K562 (cell line): ENCODE measurements at regions not wholly inside any gene's neighbourhood (a gene's known extent, or its start where the extent isn't known, plus 50 kb on each side); places are given as distances from the start of the nearest gene placed in this dataset.

Source experiments
- ATAC-seq: fragments of 200-7000 bp; cut with Tn5 transposase; 3 replicates; pipeline ENCODE4 v1.9.1; 2020; ENCODE audit warnings: moderate library complexity
- BruUV-seq: library from RNA; stranded (reverse); fragments of 400-500 nt; replicated peaks from 2 replicates; lab custom pipeline; 2021; lab: Mats Ljungman, UMichigan
- CTCF ChIA-PET: fragments of 300-600 bp; formaldehyde crosslinking; extraction: SDS; loops from one replicate; lab custom pipeline; 2021; ENCODE audit warnings: low intra/inter-chr PET ratio; lab: Yijun Ruan, JAX
- POLR2A ChIA-PET: fragments of 300-600, 350-650 bp; sonication (Branson Sonifier 250); formaldehyde crosslinking; extraction: SDS; loops from one replicate; lab custom pipeline; 2021; ENCODE audit warnings: antibody characterized with exemption, inconsistent platforms; lab: Yijun Ruan, JAX
- DNase-seq, 4 experiments: peaks; one replicate each; pipeline versions ENCODE4 v3.0.0 to v3.0.0-alpha.2; 2011 to 2018; ENCODE audit warnings: low spot score in 3 of 4, mixed read lengths in 3 of 4; ENCODE audit errors: extremely low read depth in 1 of 4
- FAIRE-seq: peaks from 2 replicates; lab custom pipeline; 2011; peaks lifted over from hg19 to GRCh38; lab: Jason Lieb, UNC
- H2AFZ ChIP-seq: 2 replicates; pipeline ENCODE4 v1.6.0; 2011; ENCODE audit warnings: low read depth, low read length, control low read depth, inconsistent platforms
- H3K27ac ChIP-seq: fragments of 200-600 bp; 3 replicates; pipeline ENCODE4 v1.8.0; 2011; ENCODE audit warnings: low read depth, mild to moderate bottlenecking, control low read depth, inconsistent platforms, low read length, moderate library complexity, mixed read lengths; ENCODE audit errors: extremely low read depth
- H3K27me3 ChIP-seq, 2 experiments: fragments of 300-600 bp in 1 of 2; 2 replicates in 1 of 2; 3 replicates in 1 of 2; pipeline versions ENCODE4 v1.6.0 to v1.8.0; 2011; ENCODE audit warnings: inconsistent platforms in 2 of 2, low read length in 2 of 2, mild to moderate bottlenecking in 1 of 2, mixed read lengths in 1 of 2, moderate library complexity in 1 of 2; ENCODE audit not compliant: control insufficient read depth in 2 of 2, insufficient read depth in 2 of 2
- H3K36me3 ChIP-seq: fragments of 300-600 bp; 3 replicates; pipeline ENCODE4 v1.8.0; 2011; ENCODE audit warnings: mild to moderate bottlenecking, low read length, inconsistent platforms; ENCODE audit not compliant: control insufficient read depth, insufficient read depth
- H3K4me1 ChIP-seq, 2 experiments: fragments of 200-600 bp in 1 of 2; replicated peaks in 1 of 2; 2 replicates in 1 of 2; 3 replicates in 1 of 2; pipeline versions ENCODE4 v1.5.1 to v1.8.0; 2011; ENCODE audit warnings: inconsistent platforms in 2 of 2, low read length in 2 of 2, mild to moderate bottlenecking in 1 of 2, mixed read lengths in 1 of 2, moderate library complexity in 1 of 2; ENCODE audit not compliant: control insufficient read depth in 2 of 2, insufficient read depth in 2 of 2
- H3K4me2 ChIP-seq: 2 replicates; pipeline ENCODE4 v1.6.1; 2011; ENCODE audit warnings: low read length, control low read depth, inconsistent platforms, mixed read lengths; ENCODE audit not compliant: insufficient read depth
- H3K4me3 ChIP-seq: fragments of 200-600 bp; sonication (generic), shearing (Covaris generic); 2 replicates; pipeline ENCODE4 v1.5.1; 2016; ENCODE audit warnings: control low read depth, inconsistent platforms
- H3K79me2 ChIP-seq: fragments of 200-600 bp; 3 replicates; pipeline ENCODE4 v1.8.0; 2011; ENCODE audit warnings: low read length, inconsistent platforms; ENCODE audit not compliant: control insufficient read depth, insufficient read depth
- H3K9ac ChIP-seq, 2 experiments: 2 replicates each; pipeline versions ENCODE4 v1.6.0 to v1.6.1; 2011; ENCODE audit warnings: low read depth in 2 of 2, low read length in 2 of 2, control low read depth in 1 of 2, inconsistent platforms in 1 of 2, mild to moderate bottlenecking in 1 of 2, mixed read lengths in 1 of 2; ENCODE audit not compliant: insufficient read depth in 1 of 2
- H3K9me1 ChIP-seq: one replicate; pipeline ENCODE4 v1.6.0; 2011; ENCODE audit warnings: inconsistent platforms, mild to moderate bottlenecking, low read length, moderate library complexity; ENCODE audit not compliant: control insufficient read depth, insufficient read depth
- H3K9me3 ChIP-seq: replicated peaks from 2 replicates; pipeline ENCODE4 v1.5.1; 2011; ENCODE audit warnings: low read depth, low read length, inconsistent platforms; ENCODE audit not compliant: control insufficient read depth, insufficient read depth
- H4K20me1 ChIP-seq: replicated peaks from 2 replicates; pipeline ENCODE4 v1.6.1; 2011; ENCODE audit warnings: low read length, inconsistent platforms, mixed read lengths; ENCODE audit not compliant: control insufficient read depth, insufficient read depth
- AFF4 ChIP-seq: sonication (generic); formaldehyde crosslinking; IDR thresholded peaks from 2 replicates; pipeline ENCODE4 v1.8.0; 2023; ENCODE audit warnings: mild to moderate bottlenecking, missing genetic modification reagents
- BRD9 ChIP-seq: fragments of 450-650 bp; IDR thresholded peaks from 2 replicates; pipeline ENCODE4 v1.6.1; 2018; ENCODE audit warnings: low read depth; ENCODE audit not compliant: partially characterized antibody
- CBX5 ChIP-seq: IDR thresholded peaks from 2 replicates; pipeline ENCODE4 v1.6.1; 2014; ENCODE audit warnings: low read depth, borderline replicate concordance
- CREBBP ChIP-seq: IDR thresholded peaks from one replicate; pipeline ENCODE4 v1.6.1; 2012; ENCODE audit warnings: low read depth, mild to moderate bottlenecking, control low read depth, inconsistent platforms, low read length
- DLX4 ChIP-seq: fragments of 250-450 bp; sonication (Bioruptor Pico); IDR thresholded peaks from 2 replicates; pipeline ENCODE4 v1.6.1; 2021; ENCODE audit warnings: mild to moderate bottlenecking
- ETV6 ChIP-seq, 3 experiments: fragments of 150-350 bp in 1 of 3; sonication (generic) in 1 of 3; formaldehyde crosslinking in 1 of 3; IDR thresholded peaks; 2 replicates each; pipeline versions ENCODE4 v1.6.1 to v1.8.0; 2014 to 2022; ENCODE audit warnings: borderline replicate concordance in 2 of 3, low read depth in 2 of 3, antibody characterized with exemption in 1 of 3, low read length in 1 of 3, mild to moderate bottlenecking in 1 of 3, missing genetic modification reagents in 1 of 3
- HNRNPUL1 ChIP-seq: fragments of 200-400 bp; formaldehyde crosslinking; IDR thresholded peaks from 2 replicates; pipeline ENCODE4 v1.6.1; 2017; ENCODE audit warnings: low read length
- NCOA6 ChIP-seq: fragments of 450-650 bp; IDR thresholded peaks from 2 replicates; pipeline ENCODE4 v1.6.1; 2017; ENCODE audit warnings: mild to moderate bottlenecking
- TCF7 ChIP-seq: sonication (generic); IDR thresholded peaks from 2 replicates; pipeline ENCODE4 v1.6.1; 2016; ENCODE audit warnings: antibody characterized with exemption, borderline replicate concordance
- XRCC5 ChIP-seq: fragments of 200-400 bp; formaldehyde crosslinking; IDR thresholded peaks from 2 replicates; pipeline ENCODE4 v1.6.1; 2017; ENCODE audit warnings: low read depth, mild to moderate bottlenecking, low read length
- ZFP36 ChIP-seq: fragments of 150-350 bp; IDR thresholded peaks from 2 replicates; pipeline ENCODE4 v1.6.1; 2018; ENCODE audit warnings: low read length, low read depth; ENCODE audit not compliant: partially characterized antibody
- ZNF75A ChIP-seq: fragments of 450-650 bp; formaldehyde crosslinking; IDR thresholded peaks from 2 replicates; pipeline ENCODE4 v1.4.0; 2020; ENCODE audit warnings: mild to moderate bottlenecking
- ZNF785 ChIP-seq: fragments of 250-450 bp; sonication (Bioruptor Pico); IDR thresholded peaks from 2 replicates; pipeline ENCODE4 v1.4.0; 2020; ENCODE audit warnings: mild to moderate bottlenecking
- WGBS: fragments of 100-300 bp; shearing (Covaris generic); methylation state at CpG from one replicate; pipeline ENCODE4 v1.1.6; 2016; ENCODE audit warnings: low coverage, mixed read lengths; ENCODE audit not compliant: insufficient coverage; ENCODE audit errors: missing lambda C conversion rate; 5-methylcytosine and 5-hydroxymethylcytosine counted together
- in situ Hi-C: fragments of 300-500 bp; cut with MboI; formaldehyde crosslinking; loops from 4 replicates; pipeline ENCODE4 v1.15.0; 2018; ENCODE audit warnings: inconsistent platforms, mixed read lengths
- intact Hi-C: fragments of 100-400 bp; cut with micrococcal nuclease; formaldehyde crosslinking; loops from 2 replicates; pipeline ENCODE4 v1.14.2; 2022

- TF ChIP-seq ZNF785 (CRISPR knock-in tag) = no peak
- TF ChIP-seq ZNF75A (CRISPR knock-in tag) = no peak
- TF ChIP-seq TCF7 = no peak
- no peaks in the 10 kb centered on the region for H3K4me1 ChIP-seq
- H3K4me2 ChIP-seq = no peak overlapping the region
- no peak for FAIRE-seq
- H3K27ac ChIP-seq = no peak overlapping the region
- BruUV-seq = no TSS peak
- H3K9me3 ChIP-seq = no peaks in the 10 kb centered on the region
- no peaks in the 10 kb centered on the region for H3K27me3 ChIP-seq
- POLR2A ChIA-PET = no interaction called here
- no peak overlapping the region for H2AFZ ChIP-seq
- H3K9me1 ChIP-seq = no peaks in the 10 kb centered on the region
- in situ Hi-C loops = no loop called here
- no peak for ATAC-seq
- DNase-seq = no peak
- no peaks in the 10 kb centered on the region for H4K20me1 ChIP-seq
- CTCF ChIA-PET = no interaction called here
- intact Hi-C loops = no loop called here
- no peak overlapping the region for H3K9ac ChIP-seq
- no peaks in the 10 kb centered on the region for H3K36me3 ChIP-seq
- H3K79me2 ChIP-seq = no peaks in the 10 kb centered on the region
- H3K4me3 ChIP-seq = no peak overlapping the region
Observed at GRCh38 chr3:181267312-181267711, 277.8 kb upstream of the DNAJC19 start.

- Histone ChIP-seq H3K27me3 (no peaks in the 10 kb centered on the region), H3K79me2 (no peaks in the 10 kb centered on the region), H3K27ac (no peak overlapping the region), H3K36me3 (no peaks in the 10 kb centered on the region), H3K4me1 (no peaks in the 10 kb centered on the region), H3K9me1 (no peaks in the 10 kb centered on the region), H3K4me3 (no peak overlapping the region), H3K9ac (no peak overlapping the region), H3K4me2 (no peak overlapping the region), H3K9me3 (no peaks in the 10 kb centered on the region), H4K20me1 (no peaks in the 10 kb centered on the region), H2AFZ (no peak overlapping the region)
- DNase-seq (no peak), FAIRE-seq (no peak), ATAC-seq (no peak)
- no TSS peak for BruUV-seq
- in situ Hi-C loops (no loop called here), intact Hi-C loops (no loop called here)
- 0% methylated on average over 4 of the region's 4 CpGs for WGBS
- CTCF ChIA-PET = no interaction called here
- POLR2A ChIA-PET = no interaction called here
- TF ChIP-seq ZFP36 (no peak), AFF4 (no peak), CBX5 (no peak), NCOA6 (no peak), BRD9 (no peak), DLX4 (CRISPR knock-in tag) (no peak), CREBBP (no peak), ETV6 (IDR thresholded peaks at IDR 0.05; ENCODE audit: borderline replicate concordance in 1 of 2, low read depth in 2 of 2, low read length in 1 of 2) (no peak), ETV6 (CRISPR knock-in tag; IDR thresholded peaks at IDR 0.05; ENCODE audit: borderline replicate concordance) (no peak), HNRNPUL1 (no peak), XRCC5 (no peak)
Observed at GRCh38 chr3:181265750-181266333, 276.3 kb upstream of the DNAJC19 start.
